CD4-positive, alpha-beta T cell (primary cell): ENCODE measurements at regions not wholly inside any gene's neighbourhood (a gene's known extent, or its start where the extent isn't known, plus 50 kb on each side); places are given as distances from the start of the nearest gene placed in this dataset.
"Not testable (repeated sequence)": the region's sequence is repeated elsewhere in the genome, so short reads cannot be mapped to it uniquely, and the experiment has no call there.

Experiments
- ATAC-seq: fragments of 200-7000 bp; cut with Tn5 transposase; one replicate; pipeline ENCODE4 v1.10.0; 2022; ENCODE audit warnings: mild to moderate bottlenecking; ENCODE audit not compliant: poor library complexity
- CTCF ChIA-PET: fragments of 350-600 bp; sonication (Branson Sonifier 250); formaldehyde crosslinking; loops from one replicate; lab custom pipeline; 2021; ENCODE audit warnings: antibody characterized with exemption, inconsistent platforms; lab: Charles Lee
- POLR2A ChIA-PET: fragments of 350-600 bp; sonication (Branson Sonifier 250); formaldehyde crosslinking; loops from one replicate; lab custom pipeline; 2021; ENCODE audit warnings: antibody characterized with exemption, inconsistent platforms; lab: Charles Lee
- DNase-seq, 14 experiments: peaks; one replicate each; pipeline ENCODE4 v3.0.0-alpha.2; 2013 to 2020; ENCODE audit warnings: mixed read lengths in 2 of 14
- H3K27ac ChIP-seq, 2 donors: one replicate each; pipeline versions ENCODE4 v1.5.1 to v1.7.0; 2013; ENCODE audit warnings: low read length in 2 of 2, low read depth in 1 of 2, mild to moderate bottlenecking in 1 of 2
- H3K27me3 ChIP-seq, 2 experiments: 1 replicate in 1 of 2; 2 replicates in 1 of 2; pipeline versions ENCODE4 v1.6.1 to v1.7.0; 2013; ENCODE audit warnings: low read length in 2 of 2, control low read depth in 1 of 2, mild to moderate bottlenecking in 1 of 2, moderate library complexity in 1 of 2; ENCODE audit not compliant: insufficient read depth in 2 of 2, control insufficient read depth in 1 of 2
- H3K36me3 ChIP-seq: one replicate; pipeline ENCODE4 v1.6.1; 2013; ENCODE audit warnings: low read length, control low read depth; ENCODE audit not compliant: insufficient read depth
- H3K4me1 ChIP-seq: one replicate; pipeline ENCODE4 v1.6.1; 2013; ENCODE audit warnings: low read length, control low read depth; ENCODE audit not compliant: insufficient read depth
- H3K4me3 ChIP-seq: one replicate; pipeline ENCODE4 v1.5.1; 2013; ENCODE audit warnings: mild to moderate bottlenecking, low read length, moderate library complexity
- H3K9me3 ChIP-seq, 2 experiments: 1 replicate in 1 of 2; 2 replicates in 1 of 2; pipeline versions ENCODE4 v1.6.1 to v1.7.0; 2013; ENCODE audit warnings: low read length in 2 of 2, mild to moderate bottlenecking in 2 of 2, control low read depth in 1 of 2, moderate library complexity in 1 of 2; ENCODE audit not compliant: control insufficient read depth in 1 of 2, insufficient read depth in 1 of 2
- H3K27ac Mint-ChIP-seq: one replicate; pipeline ENCODE4 v1.8.0; 2020; ENCODE audit warnings: mixed read lengths
- H3K27me3 Mint-ChIP-seq: one replicate; pipeline ENCODE4 v1.8.0; 2021; ENCODE audit warnings: mixed read lengths
- H3K36me3 Mint-ChIP-seq: one replicate; pipeline ENCODE4 v1.8.0; 2021; ENCODE audit warnings: low read depth, mixed read lengths
- H3K4me1 Mint-ChIP-seq: one replicate; pipeline ENCODE4 v1.8.0; 2021; ENCODE audit warnings: low read depth, mixed read lengths
- H3K4me3 Mint-ChIP-seq: one replicate; pipeline ENCODE4 v1.8.0; 2020; ENCODE audit warnings: mild to moderate bottlenecking, mixed read lengths
- H3K9me3 Mint-ChIP-seq: one replicate; pipeline ENCODE4 v1.8.0; 2020; ENCODE audit warnings: mixed read lengths
- CTCF ChIP-seq: fragments of 200-600 bp; IDR thresholded peaks from one replicate; pipeline ENCODE4 v1.8.0; 2022; ENCODE audit warnings: antibody characterized with exemption, mild to moderate bottlenecking
- intact Hi-C, 2 experiments: fragments of 100-400 bp; cut with DNase I in 1 of 2; cut with micrococcal nuclease in 1 of 2; formaldehyde crosslinking; loops; one replicate each; pipeline versions ENCODE4 v1.15.1 to v1.9.0; 2023 to 2025; cut with DNase I, micrococcal nuclease

GRCh38 chr9:32200241-32200640 lies 184.2 kb upstream of the ACO1 start:
- Histone ChIP-seq H3K9me3 (no peaks in the 10 kb centered on the region), H3K27me3 (no peaks in the 10 kb centered on the region), H3K27ac (no peak overlapping the region), H3K36me3 (no peaks in the 10 kb centered on the region), H3K4me1 (no peaks in the 10 kb centered on the region), H3K4me3 (no peak overlapping the region)
- Mint-ChIP-seq H3K27ac (no peak overlapping the region), H3K4me1 (no peaks in the 10 kb centered on the region), H3K27me3 (no peaks in the 10 kb centered on the region), H3K9me3 (peaks cover 3% of the 10 kb centered on the region), H3K36me3 (no peaks in the 10 kb centered on the region), H3K4me3 (no peak overlapping the region)
- ATAC-seq, result no peak
- CTCF ChIA-PET, result no interaction called here
- DNase-seq, result no peak
- no peak for TF ChIP-seq CTCF
- intact Hi-C loops, result no loop called here
- POLR2A ChIA-PET, result no interaction called here

GRCh38 chr9:32200896-32201295 lies 183.5 kb upstream of the ACO1 start:
- DNase-seq (no peak), ATAC-seq (no peak)
- Mint-ChIP-seq H3K4me3 (no peak overlapping the region), H3K27me3 (no peaks in the 10 kb centered on the region), H3K9me3 (no peaks in the 10 kb centered on the region), H3K27ac (no peak overlapping the region), H3K36me3 (no peaks in the 10 kb centered on the region), H3K4me1 (no peaks in the 10 kb centered on the region)
- CTCF ChIA-PET, result no interaction called here
- no peak overlapping the region for H3K4me3 ChIP-seq
- no peaks in the 10 kb centered on the region for H3K27me3 ChIP-seq
- H3K9me3 ChIP-seq, result no peaks in the 10 kb centered on the region
- POLR2A ChIA-PET, result no interaction called here
- no peaks in the 10 kb centered on the region for H3K4me1 ChIP-seq
- H3K27ac ChIP-seq, result no peak overlapping the region
- TF ChIP-seq CTCF, result no peak
- intact Hi-C loops, result no loop called here
- H3K36me3 ChIP-seq, result no peaks in the 10 kb centered on the region

DNA sequence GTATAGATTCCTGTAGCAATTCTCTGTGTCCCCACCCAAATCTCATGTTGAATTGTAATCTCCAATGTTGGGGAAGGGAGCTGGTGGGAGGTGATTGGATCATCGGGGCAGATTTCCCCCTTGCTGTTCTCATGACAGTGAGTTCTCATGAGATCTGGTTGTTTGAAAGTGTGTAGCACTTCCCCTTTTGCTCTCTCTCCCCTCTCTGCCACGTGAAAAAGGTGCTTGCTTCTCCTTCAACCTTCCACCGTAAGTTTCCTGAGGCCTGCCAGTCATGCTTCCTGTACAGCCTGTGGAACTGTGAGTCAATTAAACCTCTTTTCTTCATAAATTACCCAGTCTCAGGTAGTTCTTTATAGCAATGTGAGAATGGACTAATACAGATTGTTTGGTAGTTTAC lies 175.3 kb upstream of the ACO1 start:
- H3K27me3 ChIP-seq, H3K4me3 ChIP-seq, H3K27ac ChIP-seq, ATAC-seq, H3K9me3 Mint-ChIP-seq, intact Hi-C loops, H3K27ac Mint-ChIP-seq, H3K27me3 Mint-ChIP-seq, H3K4me3 Mint-ChIP-seq, CTCF ChIA-PET, H3K4me1 ChIP-seq, H3K36me3 Mint-ChIP-seq, DNase-seq, H3K36me3 ChIP-seq, H3K9me3 ChIP-seq, H3K4me1 Mint-ChIP-seq, POLR2A ChIA-PET: not testable (repeated sequence)

DNA sequence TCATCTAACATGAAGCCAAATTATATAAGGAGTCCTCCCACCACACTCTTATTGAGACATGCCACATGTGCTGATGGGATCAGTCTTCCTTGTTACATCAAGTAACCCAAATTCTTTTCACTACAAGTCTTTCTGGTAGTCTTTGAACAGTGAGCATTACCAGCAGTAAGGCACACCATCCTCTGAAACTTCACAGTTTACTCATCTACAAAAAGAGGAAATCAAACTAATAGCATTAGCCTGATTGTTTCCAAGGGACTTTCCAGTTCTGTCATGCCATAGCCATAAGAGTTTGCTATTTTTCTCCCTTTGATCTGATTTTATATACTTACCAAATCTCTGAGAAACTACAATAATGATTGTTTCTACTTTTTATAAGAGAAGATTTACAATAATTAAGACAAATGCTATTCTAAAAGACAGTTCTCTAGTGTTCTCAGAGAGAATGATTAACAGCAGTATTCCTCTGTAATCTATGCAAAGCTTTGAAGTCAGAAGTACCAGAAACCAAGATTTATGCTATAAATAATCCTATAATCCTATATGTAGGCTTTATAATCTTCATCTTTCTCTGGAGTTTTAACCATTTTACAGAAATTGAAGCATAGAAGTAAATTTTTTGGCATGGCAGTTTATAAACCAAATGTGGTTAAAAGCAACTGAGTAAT lies 166.2 kb upstream of the ACO1 start:
- Histone ChIP-seq H3K9me3 (no peaks in the 10 kb centered on the region), H3K27ac (no peak overlapping the region), H3K4me3 (no peak overlapping the region), H3K27me3 (no peaks in the 10 kb centered on the region), H3K36me3 (no peaks in the 10 kb centered on the region), H3K4me1 (no peaks in the 10 kb centered on the region)
- intact Hi-C loops, result no loop called here
- no peaks in the 10 kb centered on the region for H3K4me1 Mint-ChIP-seq
- TF ChIP-seq CTCF, result no peak
- H3K27ac Mint-ChIP-seq, result no peak overlapping the region
- H3K9me3 Mint-ChIP-seq, result no peaks in the 10 kb centered on the region
- no peak overlapping the region for H3K4me3 Mint-ChIP-seq
- DNase-seq (no peak), ATAC-seq (no peak)
- ChIA-PET POLR2A (no interaction called here), CTCF (no interaction called here)
- H3K27me3 Mint-ChIP-seq, result no peaks in the 10 kb centered on the region
- H3K36me3 Mint-ChIP-seq, result no peaks in the 10 kb centered on the region
